ENCODE measurements at regions not wholly inside any gene's neighbourhood (a gene's known extent, or its start where the extent isn't known, plus 50 kb on each side); places are given as distances from the start of the nearest gene placed in this dataset.

DNA sequence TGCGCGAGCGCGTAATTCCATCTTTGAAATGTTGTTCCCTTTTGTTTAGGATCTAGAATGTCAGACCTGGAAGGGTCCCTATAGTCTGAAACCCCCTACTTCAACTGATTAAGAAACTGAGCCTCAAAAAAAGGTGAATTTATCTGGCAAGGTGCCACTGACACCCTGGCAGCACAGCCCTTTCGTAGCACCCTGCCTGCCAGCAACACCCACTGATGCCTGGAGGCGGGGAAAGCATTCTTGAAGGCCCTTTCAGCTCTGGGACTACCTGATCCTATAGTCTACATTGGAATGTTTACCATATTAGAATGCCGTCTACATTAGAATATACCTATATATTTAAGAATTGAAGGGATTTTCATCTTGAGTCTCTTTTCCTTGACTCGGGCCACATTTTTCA lies 542.3 kb downstream of the BUD13 start:
- DNase-seq: no peak

GRCh38 chr11:116229236-116229970 lies 543.4 kb downstream of the BUD13 start:
- DNase-seq: no peak

DNA sequence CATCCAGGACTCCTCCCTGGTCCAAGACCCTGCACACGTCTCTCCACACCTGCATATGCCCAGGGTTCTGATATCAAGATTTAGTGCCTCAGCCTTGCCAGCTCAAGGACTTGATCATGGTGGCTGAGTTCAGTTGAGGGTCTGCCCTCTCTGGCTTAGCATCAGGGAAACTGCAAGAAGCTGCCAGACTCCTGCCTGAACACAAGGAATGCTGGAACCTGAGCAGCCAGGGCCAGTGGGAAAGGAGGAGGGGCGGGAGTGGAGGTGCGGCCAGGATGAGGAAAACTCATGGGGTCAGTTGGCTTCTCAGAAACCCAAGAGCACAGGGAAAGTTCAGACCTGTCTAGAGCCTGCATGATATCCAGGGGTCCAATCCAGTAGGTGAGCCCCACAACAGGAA lies 546.1 kb downstream of the BUD13 start:
- no peak for DNase-seq

- no peak for DNase-seq
Observed at GRCh38 chr11:116225784-116226585, 546.8 kb downstream of the BUD13 start.

GRCh38 chr11:116225236-116225635 lies 547.6 kb downstream of the BUD13 start:
- no peak for DNase-seq

DNA sequence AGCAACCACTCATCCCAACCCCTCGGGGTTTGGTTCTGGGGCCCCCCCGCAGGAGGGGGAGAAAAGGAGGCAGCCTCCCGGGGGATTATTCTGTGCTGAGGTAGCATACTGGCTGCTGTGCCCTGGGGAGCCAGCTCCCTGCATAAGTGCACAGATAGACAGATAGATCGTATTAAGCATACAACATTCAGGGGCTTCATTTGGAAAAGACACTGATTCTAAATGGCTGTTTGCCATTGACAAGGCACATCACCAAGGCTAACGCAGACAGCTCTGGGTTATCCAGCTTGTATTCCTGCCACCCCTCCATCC lies 547.9 kb downstream of the BUD13 start:
- DNase-seq: no peak

GRCh38 chr11:116224154-116224888 lies 548.5 kb downstream of the BUD13 start:
- peak; percentile 23 for DNase-seq

DNA sequence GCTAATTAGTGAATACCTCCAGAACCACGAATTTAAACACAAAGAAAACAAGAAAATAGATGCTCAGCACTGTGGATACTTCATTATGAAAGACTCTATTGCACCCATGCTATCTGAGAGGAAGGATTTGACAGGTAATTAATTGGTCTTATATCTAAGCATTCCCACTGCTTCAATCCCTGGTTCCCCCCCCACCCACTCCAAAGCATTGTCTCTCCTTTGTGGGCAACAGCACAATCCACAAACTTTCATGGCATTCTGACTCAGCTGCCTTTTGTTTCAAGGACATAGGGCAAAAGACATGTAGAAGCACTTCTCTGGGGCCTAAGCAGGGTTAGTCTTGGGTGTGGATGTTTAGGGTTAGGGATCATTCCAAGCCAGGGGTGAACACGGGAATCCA lies 551.4 kb downstream of the BUD13 start:
- no peak for DNase-seq

- no peak for DNase-seq
Observed at GRCh38 chr11:116219171-116219635, 553.6 kb downstream of the BUD13 start.

GRCh38 chr11:116217441-116217840 lies 555.3 kb downstream of the BUD13 start:
- DNase-seq: no peak

- no peak for DNase-seq
Observed at GRCh38 chr11:116217006-116217405, 555.8 kb downstream of the BUD13 start.

DNA sequence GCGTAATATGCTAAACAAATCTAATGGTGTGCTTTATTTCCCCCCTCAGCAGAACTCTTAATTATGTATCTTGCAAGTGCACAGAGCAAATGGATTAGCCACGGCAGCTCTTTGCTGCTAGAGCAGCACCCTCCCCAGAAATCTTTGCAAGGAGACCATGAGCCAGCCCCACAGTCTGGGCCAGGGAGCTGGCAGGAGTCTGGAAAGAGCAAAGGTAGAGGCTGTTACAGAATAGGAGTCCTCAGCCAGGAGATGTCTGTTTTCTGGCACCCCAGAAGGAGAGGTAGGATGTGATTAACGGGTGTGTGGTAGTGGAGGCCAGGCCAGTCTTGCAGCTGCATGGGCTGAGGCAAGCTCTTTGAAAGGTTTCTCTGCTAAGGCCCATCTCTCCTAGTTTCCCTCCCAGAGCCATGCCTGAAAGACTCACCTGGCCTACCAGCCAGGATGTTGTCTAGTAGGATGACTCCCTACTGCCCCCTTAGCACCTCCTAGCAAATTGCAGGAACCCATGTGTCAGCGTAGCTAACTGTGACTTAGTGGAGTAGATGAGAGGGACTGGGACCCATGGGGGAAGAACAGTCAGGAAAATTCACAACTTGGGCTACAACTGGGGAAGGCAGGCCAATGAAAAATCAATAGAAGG lies 557.2 kb downstream of the BUD13 start:
- DNase-seq: no peak

DNA sequence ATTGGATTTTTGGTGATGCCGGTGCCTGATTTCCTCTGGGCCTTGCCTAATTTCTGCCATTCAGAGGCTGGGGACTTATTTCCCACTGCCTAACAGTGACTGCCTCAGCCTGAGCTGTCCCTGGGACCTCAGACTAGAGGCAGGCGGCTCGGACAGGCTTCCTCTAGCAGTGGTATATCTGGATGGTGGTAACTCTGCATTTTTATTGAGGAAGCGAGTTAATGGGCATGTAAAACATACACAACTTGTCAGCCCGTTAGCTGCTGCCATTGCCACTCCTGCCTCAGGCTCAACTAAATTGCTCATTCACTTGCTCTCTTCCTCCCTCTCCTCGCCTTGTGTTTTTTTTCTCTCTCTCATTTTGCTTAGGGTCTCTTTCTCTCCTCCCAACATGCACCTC lies 561.6 kb downstream of the BUD13 start:
- no peak for DNase-seq

GRCh38 chr11:116210663-116211062 lies 562.1 kb downstream of the BUD13 start:
- DNase-seq: no peak

DNA sequence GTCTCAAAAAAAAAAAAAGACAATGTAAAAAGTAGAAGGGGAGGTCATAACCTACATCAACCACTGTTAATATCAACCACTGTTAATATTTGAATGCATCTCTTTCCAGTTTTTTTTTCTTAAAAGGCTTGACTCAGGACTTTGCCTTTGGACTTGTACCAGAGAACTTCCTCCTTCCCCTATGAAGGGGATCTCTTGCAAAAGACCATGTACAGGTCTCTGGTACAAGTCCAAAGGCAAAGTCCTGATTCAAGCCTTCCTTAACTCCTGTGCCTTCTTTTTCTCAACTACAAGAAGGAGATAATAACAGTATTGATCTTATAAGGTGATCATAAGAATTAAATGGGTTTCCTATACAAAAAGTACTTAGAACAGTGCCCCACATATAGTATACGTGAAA lies 563.5 kb downstream of the BUD13 start:
- DNase-seq: no peak

DNA sequence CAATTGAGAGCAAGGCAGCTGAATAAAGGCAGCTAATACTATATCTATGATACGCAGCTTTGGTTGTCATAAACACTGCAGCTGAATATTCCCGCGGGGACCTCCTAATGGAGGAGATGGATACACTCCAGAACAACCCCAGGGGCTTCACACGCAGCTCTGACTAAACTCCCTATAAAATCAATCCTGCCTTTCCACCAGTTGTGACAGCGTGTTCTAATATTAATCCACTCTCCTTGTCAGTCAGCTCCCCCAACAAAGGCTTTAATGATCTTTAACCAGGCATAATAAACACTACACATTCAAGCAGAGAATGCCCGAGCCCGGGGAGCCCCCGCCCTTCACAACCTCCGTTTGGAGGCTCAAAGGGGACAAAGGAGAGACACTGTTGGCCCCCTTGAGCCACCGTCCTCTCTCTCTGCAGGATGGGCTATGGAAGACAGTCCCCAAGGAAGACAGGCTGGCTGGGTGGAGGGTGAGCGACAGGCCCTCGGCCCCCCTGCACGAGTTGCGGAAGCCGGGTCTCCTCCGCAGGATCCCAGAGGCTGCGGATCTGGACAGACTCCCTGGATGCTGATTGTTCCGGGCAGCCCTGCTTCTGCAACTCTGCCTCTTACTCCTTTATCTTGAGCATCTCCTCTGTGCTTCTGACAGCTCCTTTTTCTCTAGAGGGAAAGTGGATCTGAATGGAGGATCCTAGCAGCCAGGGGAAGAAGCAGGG lies 565.2 kb downstream of the BUD13 start:
- no peak for DNase-seq

DNA sequence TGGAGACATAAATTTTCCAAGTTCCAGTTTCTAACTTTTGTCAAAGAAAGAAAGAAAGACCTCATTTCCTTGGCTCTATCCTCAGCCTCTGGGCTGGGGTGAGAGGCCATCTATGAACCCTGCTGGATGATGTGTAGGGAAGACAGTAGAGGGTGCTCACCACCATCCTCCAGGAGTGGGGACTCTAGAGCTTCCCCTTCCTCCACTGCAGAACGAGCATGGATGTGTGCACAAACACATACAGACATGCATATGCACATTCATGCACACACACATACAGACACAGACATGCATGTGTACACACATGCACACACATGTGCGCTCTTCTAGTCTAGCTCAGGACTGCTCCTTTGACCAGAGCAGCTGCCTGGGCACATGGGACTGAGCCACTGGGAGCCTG lies 565.8 kb downstream of the BUD13 start:
- no peak for DNase-seq

DNA sequence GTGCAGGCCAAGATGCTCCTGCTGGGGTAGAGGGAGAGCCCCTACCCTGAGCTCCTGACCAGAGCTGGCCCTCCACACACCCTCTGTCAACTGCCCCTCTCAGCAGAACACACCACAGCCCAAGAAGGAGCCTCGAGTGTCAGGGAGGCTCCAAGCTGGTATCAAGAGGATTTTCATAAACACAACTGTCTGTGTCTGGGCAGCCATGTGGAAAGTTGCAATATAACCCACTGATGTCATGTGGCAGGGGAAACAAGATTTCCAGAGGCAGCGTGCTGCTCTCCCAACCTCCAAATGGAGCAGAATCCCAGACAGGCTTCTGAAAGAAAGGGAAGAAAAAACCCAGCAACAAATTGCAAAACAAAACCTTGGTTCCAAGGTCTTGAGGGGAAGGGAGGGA lies 569.9 kb downstream of the BUD13 start:
- no peak for DNase-seq

DNA sequence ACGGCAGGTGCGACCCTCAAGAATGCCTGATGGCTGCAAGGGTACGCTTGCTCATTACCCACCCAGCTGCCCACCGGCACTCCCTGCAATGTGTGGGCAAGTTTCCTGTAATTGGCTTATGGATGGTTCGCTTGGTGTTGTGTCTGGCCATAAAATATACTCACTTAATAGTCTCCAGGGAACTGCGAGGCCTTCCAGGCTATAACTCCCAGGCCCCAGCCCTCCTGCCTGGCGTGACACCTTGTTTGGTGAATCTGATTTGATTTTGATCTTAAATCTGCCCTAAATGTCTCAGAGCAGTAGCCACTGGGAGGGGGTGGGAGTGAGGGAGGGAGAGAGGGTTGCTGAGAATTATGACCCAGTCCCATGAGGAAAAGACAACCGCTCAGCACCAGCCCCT lies 572.2 kb downstream of the BUD13 start:
- no peak for DNase-seq

DNA sequence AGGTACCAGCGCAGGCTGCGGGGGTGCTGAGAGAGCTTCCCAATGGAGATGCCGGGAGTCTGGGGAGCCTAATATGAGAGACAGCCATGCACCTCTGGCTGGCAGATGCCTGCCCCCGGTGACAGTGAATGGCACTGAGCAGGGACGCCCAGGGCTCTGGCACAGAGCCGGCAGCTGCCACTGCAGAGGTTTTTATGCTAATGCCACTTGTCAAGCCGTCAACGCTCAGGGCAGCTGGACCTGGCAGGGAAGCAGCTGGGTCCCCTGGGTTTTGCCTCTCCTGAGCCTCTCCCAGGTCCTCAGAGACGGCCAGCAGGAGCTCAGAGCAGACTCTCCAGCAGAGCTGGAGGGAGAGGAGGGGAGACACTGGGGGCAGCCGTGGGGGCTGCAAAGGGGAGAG lies 573.6 kb downstream of the BUD13 start:
- DNase-seq: peak; percentile 71

GRCh38 chr11:116194156-116194904 lies 578.5 kb downstream of the BUD13 start:
- DNase-seq: no peak
